ENCODE measurements at regions not wholly inside any gene's neighbourhood (a gene's known extent, or its start where the extent isn't known, plus 50 kb on each side); places are given as distances from the start of the nearest gene placed in this dataset.

- TF ChIP-seq CTCF (conservative IDR thresholded peaks at IDR 0.05), result no peak
- no peak for TF ChIP-seq EZH2 (IDR thresholded peaks at IDR 0.05; ENCODE audit: low read depth)
These were observed 252.2 kb upstream of the RAB6C start for GRCh38 chr2:129727286-129727685.
